ENCODE measurements at regions not wholly inside any gene's neighbourhood (a gene's known extent, or its start where the extent isn't known, plus 50 kb on each side); places are given as distances from the start of the nearest gene placed in this dataset.
"Not testable (repeated sequence)": the region's sequence is repeated elsewhere in the genome, so short reads cannot be mapped to it uniquely, and the experiment has no call there.

- DNase-seq: no peak
- Histone ChIP-seq H3K27me3 (peaks cover 0 to 23% (median 0%) of the 10 kb centered on the region in 9 donors), H3K4me3 (no peak overlapping the region), H3K4me1 (no peaks in the 10 kb centered on the region), H3K36me3 (no peaks in the 10 kb centered on the region), H3K27ac (no peak overlapping the region), H3K9me3 (peaks cover 0 to 45% (median 27%) of the 10 kb centered on the region in 12 donors)
- 80 to 85% (median 83%) methylated on average over 3 of the region's 3 CpGs for WGBS, 4 donors
- intact Hi-C loops (cut with DNase I): no loop called here
- TF ChIP-seq CTCF (IDR thresholded peaks at IDR 0.05) (no peak), POLR2A (IDR thresholded peaks at IDR 0.05) (no peak)
- ATAC-seq: no peak
Measured at GRCh38 chr17:74140282-74140681, 63.2 kb upstream of the RPL38 start.

- no peaks in the 10 kb centered on the region for H3K36me3 ChIP-seq
- no peak overlapping the region for H3K27ac ChIP-seq
- intact Hi-C loops (cut with DNase I): no loop called here
- TF ChIP-seq CTCF (IDR thresholded peaks at IDR 0.05) (no peak), POLR2A (IDR thresholded peaks at IDR 0.05) (no peak)
- H3K27me3 ChIP-seq: peaks cover 0 to 19% (median 0%) of the 10 kb centered on the region in 9 donors
- no peaks in the 10 kb centered on the region for H3K4me1 ChIP-seq
- H3K9me3 ChIP-seq: peaks cover 0 to 45% (median 27%) of the 10 kb centered on the region in 12 donors
- H3K4me3 ChIP-seq: no peak overlapping the region
- ATAC-seq (no peak), DNase-seq (no peak)
Measured at GRCh38 chr17:74141612-74142011, 61.9 kb upstream of the RPL38 start.

GRCh38 chr17:74143318-74143717 is 60.2 kb upstream of the RPL38 start:
- H3K36me3 ChIP-seq; H3K27ac ChIP-seq; intact Hi-C loops (cut with DNase I); ATAC-seq; H3K4me3 ChIP-seq; H3K4me1 ChIP-seq; DNase-seq: not testable (repeated sequence)
- H3K27me3 ChIP-seq: peaks cover 0 to 24% (median 0%) of the 10 kb centered on the region in 9 donors
- WGBS, 4 donors: 67 to 76% (median 70%) methylated on average over 4 of the region's 4 CpGs
- peaks cover 0 to 45% (median 27%) of the 10 kb centered on the region in 12 donors for H3K9me3 ChIP-seq

GRCh38 chr17:74145756-74146155 is 57.7 kb upstream of the RPL38 start:
- peaks cover 0 to 37% (median 0%) of the 10 kb centered on the region in 9 donors for H3K27me3 ChIP-seq
- H3K36me3 ChIP-seq: no peaks in the 10 kb centered on the region
- 52 to 56% (median 53%) methylated on average over 6 of the region's 6 CpGs for WGBS, 4 donors
- TF ChIP-seq POLR2A (IDR thresholded peaks at IDR 0.05): no peak
- no peak for TF ChIP-seq CTCF (IDR thresholded peaks at IDR 0.05)
- H3K4me3 ChIP-seq: no peak overlapping the region
- H3K9me3 ChIP-seq: peaks cover 0 to 37% (median 27%) of the 10 kb centered on the region in 12 donors
- H3K27ac ChIP-seq: no peak overlapping the region
- intact Hi-C loops (cut with DNase I): no loop called here
- ATAC-seq: no peak
- DNase-seq: no peak
- no peaks in the 10 kb centered on the region for H3K4me1 ChIP-seq

GRCh38 chr17:74146196-74146595 is 57.3 kb upstream of the RPL38 start:
- ATAC-seq (no peak), DNase-seq (no peak)
- no peak overlapping the region for H3K4me3 ChIP-seq
- TF ChIP-seq POLR2A (IDR thresholded peaks at IDR 0.05) (no peak), CTCF (IDR thresholded peaks at IDR 0.05) (no peak)
- 76 to 87% (median 80%) methylated on average over 3 of the region's 3 CpGs for WGBS, 4 donors
- H3K4me1 ChIP-seq: no peaks in the 10 kb centered on the region
- H3K27ac ChIP-seq: no peak overlapping the region
- H3K27me3 ChIP-seq: peaks cover 0 to 37% (median 0%) of the 10 kb centered on the region in 9 donors
- H3K36me3 ChIP-seq: no peaks in the 10 kb centered on the region
- intact Hi-C loops (cut with DNase I): no loop called here
- peaks cover 0 to 33% (median 27%) of the 10 kb centered on the region in 12 donors for H3K9me3 ChIP-seq
